Activated naive CD8-positive, alpha-beta T cell (primary cell): ENCODE measurements at regions not wholly inside any gene's neighbourhood (a gene's known extent, or its start where the extent isn't known, plus 50 kb on each side); places are given as distances from the start of the nearest gene placed in this dataset.
"Not testable (repeated sequence)": the region's sequence is repeated elsewhere in the genome, so short reads cannot be mapped to it uniquely, and the experiment has no call there.

Source experiments
- H3K27ac Mint-ChIP-seq: one replicate; pipeline ENCODE4 v1.8.0; 2021; ENCODE audit warnings: mixed read lengths
- H3K27me3 Mint-ChIP-seq: one replicate; pipeline ENCODE4 v1.8.0; 2021; ENCODE audit warnings: mixed read lengths
- H3K36me3 Mint-ChIP-seq: one replicate; pipeline ENCODE4 v1.8.0; 2021; ENCODE audit warnings: mixed read lengths
- H3K4me1 Mint-ChIP-seq: one replicate; pipeline ENCODE4 v1.8.0; 2021; ENCODE audit warnings: low read depth, mixed read lengths
- H3K4me3 Mint-ChIP-seq: one replicate; pipeline ENCODE4 v1.8.0; 2021; ENCODE audit warnings: mild to moderate bottlenecking, mixed read lengths
- H3K9me3 Mint-ChIP-seq: one replicate; pipeline ENCODE4 v1.8.0; 2021; ENCODE audit warnings: low read depth, mixed read lengths

DNA sequence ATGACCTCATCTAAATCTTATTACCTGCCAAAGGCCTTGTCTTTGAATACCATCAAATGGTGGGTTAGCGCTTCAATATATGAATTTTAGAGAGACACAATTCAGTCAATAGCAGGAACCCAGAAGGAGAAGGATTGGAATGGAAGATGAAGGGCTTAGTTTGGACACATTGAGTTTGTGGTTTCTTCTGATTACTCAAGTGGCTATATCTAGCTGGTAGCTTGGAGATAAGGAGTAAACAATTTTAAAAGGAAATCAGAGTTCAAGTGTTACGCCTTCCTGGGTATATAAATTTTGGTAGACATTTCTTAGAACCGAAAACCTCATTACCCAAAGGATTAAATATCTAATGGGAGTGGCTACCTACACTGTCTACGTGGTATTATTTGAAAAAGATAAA, 80.2 kb downstream of the RGS2 start:
- Mint-ChIP-seq H3K36me3 (no peaks in the 10 kb centered on the region), H3K4me1 (no peaks in the 10 kb centered on the region), H3K27ac (no peak overlapping the region), H3K27me3 (no peaks in the 10 kb centered on the region), H3K9me3 (no peaks in the 10 kb centered on the region), H3K4me3 (no peak overlapping the region)

- H3K27ac Mint-ChIP-seq: no peak overlapping the region
- H3K4me3 Mint-ChIP-seq: no peak overlapping the region
- H3K4me1 Mint-ChIP-seq: no peaks in the 10 kb centered on the region
- no peaks in the 10 kb centered on the region for H3K36me3 Mint-ChIP-seq
- H3K9me3 Mint-ChIP-seq: no peaks in the 10 kb centered on the region
- H3K27me3 Mint-ChIP-seq: no peaks in the 10 kb centered on the region
These were observed 81.3 kb downstream of the RGS2 start for GRCh38 chr1:192890134-192890533.

DNA sequence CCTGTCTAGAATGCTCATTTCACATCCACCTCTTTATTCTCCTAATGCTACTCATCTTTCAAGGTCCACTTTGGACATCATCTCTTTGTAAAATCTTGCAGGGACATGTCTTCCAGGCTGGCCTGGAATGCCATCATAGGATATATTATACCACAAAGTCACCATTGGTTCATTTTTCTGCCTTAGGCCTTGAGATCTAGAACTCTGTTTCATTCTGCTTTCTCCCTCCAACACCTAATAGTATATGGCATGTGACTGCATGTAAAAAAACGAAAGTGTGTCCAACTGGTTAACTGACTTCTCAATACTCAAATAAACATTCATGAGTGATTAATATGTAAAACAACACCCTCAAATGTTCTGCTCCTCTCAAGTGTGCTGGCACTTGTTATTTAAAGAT, 84.1 kb downstream of the RGS2 start:
- Mint-ChIP-seq H3K4me1 (no peaks in the 10 kb centered on the region), H3K27ac (no peak overlapping the region), H3K9me3 (no peaks in the 10 kb centered on the region), H3K4me3 (no peak overlapping the region), H3K27me3 (peaks cover 1% of the 10 kb centered on the region), H3K36me3 (no peaks in the 10 kb centered on the region)

DNA sequence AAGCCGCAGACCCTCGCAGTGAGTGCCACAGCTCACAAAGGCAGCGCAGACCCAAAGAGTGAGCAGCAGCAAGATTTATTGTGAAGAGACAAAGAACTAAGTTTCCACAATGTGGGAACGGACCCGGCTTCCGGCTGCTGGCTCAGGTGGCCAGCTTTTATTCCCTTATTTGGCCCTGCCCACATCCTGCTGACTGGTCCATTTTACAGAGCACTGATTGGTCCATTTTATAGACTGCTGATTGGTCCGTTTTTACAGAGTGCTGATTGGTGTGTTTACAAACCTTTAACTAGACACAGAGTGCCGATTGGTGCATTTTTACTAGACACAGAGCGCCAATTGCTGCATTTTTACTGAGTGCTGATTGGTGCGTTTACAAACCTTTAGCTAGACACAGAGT, 86.6 kb downstream of the RGS2 start:
- not testable (repeated sequence) for H3K27me3 Mint-ChIP-seq, H3K4me3 Mint-ChIP-seq, H3K9me3 Mint-ChIP-seq, H3K36me3 Mint-ChIP-seq, H3K27ac Mint-ChIP-seq, H3K4me1 Mint-ChIP-seq

DNA sequence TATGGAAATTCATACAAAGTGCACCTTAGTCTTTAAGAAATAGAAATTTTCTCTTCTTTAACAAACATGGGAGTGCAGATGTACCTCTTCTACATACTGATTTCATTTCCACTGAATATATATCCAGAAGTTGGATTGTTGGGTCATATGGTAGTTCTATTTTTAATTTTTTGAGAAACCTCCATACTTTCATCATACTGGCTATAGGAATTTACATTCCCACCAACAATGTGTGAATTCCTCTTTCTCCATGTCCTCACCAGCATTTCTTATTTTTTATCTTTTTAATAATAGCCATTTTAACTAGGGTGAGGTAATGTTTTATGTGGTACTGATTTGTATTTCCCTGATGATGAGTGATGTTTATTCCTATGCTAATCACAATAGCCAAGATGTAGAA, 87.5 kb downstream of the RGS2 start:
- Mint-ChIP-seq H3K4me3 (no peak overlapping the region), H3K27me3 (peaks cover 1% of the 10 kb centered on the region), H3K27ac (no peak overlapping the region), H3K4me1 (no peaks in the 10 kb centered on the region), H3K9me3 (no peaks in the 10 kb centered on the region), H3K36me3 (no peaks in the 10 kb centered on the region)

GRCh38 chr1:192901500-192901899, 92.7 kb downstream of the RGS2 start:
- Mint-ChIP-seq H3K4me3 (no peak overlapping the region), H3K4me1 (peaks cover 9% of the 10 kb centered on the region), H3K36me3 (no peaks in the 10 kb centered on the region), H3K9me3 (no peaks in the 10 kb centered on the region), H3K27me3 (peaks cover 1% of the 10 kb centered on the region), H3K27ac (no peak overlapping the region)

- H3K27ac Mint-ChIP-seq: no peak overlapping the region
- no peaks in the 10 kb centered on the region for H3K9me3 Mint-ChIP-seq
- H3K4me3 Mint-ChIP-seq: no peak overlapping the region
- peaks cover 9% of the 10 kb centered on the region for H3K4me1 Mint-ChIP-seq
- no peaks in the 10 kb centered on the region for H3K36me3 Mint-ChIP-seq
- peaks cover 1% of the 10 kb centered on the region for H3K27me3 Mint-ChIP-seq
These were observed 94.3 kb downstream of the RGS2 start for GRCh38 chr1:192903142-192903541.

DNA sequence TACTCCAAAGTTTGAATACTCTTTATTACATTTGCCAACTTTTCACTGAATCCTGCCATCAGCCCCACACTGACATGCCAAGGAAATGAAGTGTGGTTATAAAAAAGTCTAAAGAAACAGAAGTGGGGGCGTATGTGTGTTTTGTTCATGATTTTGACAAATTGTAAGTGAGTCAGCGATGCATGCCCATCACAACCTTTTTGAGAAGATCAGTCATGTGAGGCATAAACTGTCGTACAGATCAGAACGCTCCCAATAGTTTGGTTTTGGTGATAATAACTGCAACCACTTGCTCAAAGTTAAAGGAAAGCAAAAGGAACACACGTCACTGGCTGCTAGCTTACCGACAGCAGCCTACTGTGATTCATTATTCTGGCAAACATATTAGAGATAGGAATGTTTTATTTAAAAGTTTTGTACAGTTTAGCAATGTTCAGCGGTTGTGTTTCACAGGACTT, 95.6 kb downstream of the RGS2 start:
- H3K4me3 Mint-ChIP-seq: no peak overlapping the region
- H3K9me3 Mint-ChIP-seq: no peaks in the 10 kb centered on the region
- peaks cover 1% of the 10 kb centered on the region for H3K27me3 Mint-ChIP-seq
- H3K36me3 Mint-ChIP-seq: peaks cover 2% of the 10 kb centered on the region
- H3K4me1 Mint-ChIP-seq: peaks cover 9% of the 10 kb centered on the region
- H3K27ac Mint-ChIP-seq: no peak overlapping the region

- H3K36me3 Mint-ChIP-seq: peaks cover 4% of the 10 kb centered on the region
- no peak overlapping the region for H3K4me3 Mint-ChIP-seq
- no peak overlapping the region for H3K27ac Mint-ChIP-seq
- peaks cover 9% of the 10 kb centered on the region for H3K4me1 Mint-ChIP-seq
- H3K27me3 Mint-ChIP-seq: peaks cover 1% of the 10 kb centered on the region
- no peaks in the 10 kb centered on the region for H3K9me3 Mint-ChIP-seq
These were observed 96.2 kb downstream of the RGS2 start for GRCh38 chr1:192905049-192905448.

GRCh38 chr1:192906334-192906733, 97.5 kb downstream of the RGS2 start:
- Mint-ChIP-seq H3K9me3 (no peaks in the 10 kb centered on the region), H3K4me1 (peaks cover 9% of the 10 kb centered on the region), H3K27ac (no peak overlapping the region), H3K36me3 (peaks cover 4% of the 10 kb centered on the region), H3K27me3 (peaks cover 1% of the 10 kb centered on the region), H3K4me3 (no peak overlapping the region)

DNA sequence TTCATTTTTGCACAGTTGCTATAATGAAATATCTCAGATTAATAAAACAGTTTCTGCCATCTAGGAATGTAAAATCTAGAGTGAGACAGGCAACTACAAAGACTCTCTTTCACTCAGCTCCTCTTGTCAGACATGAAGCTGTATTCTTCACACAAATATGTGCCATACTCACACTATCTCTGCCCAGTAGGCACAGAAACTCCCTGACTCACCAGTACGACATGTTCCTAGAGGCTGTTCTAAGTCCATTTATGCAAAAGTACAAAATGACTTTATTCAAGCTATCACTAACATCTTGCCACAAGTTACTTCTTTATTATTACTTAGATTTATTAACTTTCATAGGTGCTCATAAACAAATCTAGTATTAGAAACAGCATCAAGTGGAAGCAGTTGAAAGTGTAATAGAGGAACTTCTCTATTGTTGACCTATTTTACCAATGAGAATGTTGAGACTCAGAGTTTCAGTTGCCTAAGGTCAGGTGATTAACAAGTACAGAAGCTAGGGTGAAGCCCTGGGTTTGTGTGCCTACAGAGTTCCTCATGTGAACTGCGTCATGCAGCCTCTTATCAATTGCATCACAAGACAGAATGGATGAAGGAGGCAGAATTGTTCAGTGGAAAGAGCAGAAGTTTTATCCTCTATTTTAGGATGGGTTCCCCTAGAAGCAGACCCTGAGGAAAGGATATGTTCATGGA, 98.9 kb downstream of the RGS2 start:
- peaks cover 1% of the 10 kb centered on the region for H3K27me3 Mint-ChIP-seq
- H3K9me3 Mint-ChIP-seq: no peaks in the 10 kb centered on the region
- peak overlapping the region; percentile 16 for H3K27ac Mint-ChIP-seq
- H3K36me3 Mint-ChIP-seq: peaks cover 4% of the 10 kb centered on the region
- peaks cover 9% of the 10 kb centered on the region for H3K4me1 Mint-ChIP-seq
- H3K4me3 Mint-ChIP-seq: no peak overlapping the region

- H3K4me1 Mint-ChIP-seq, H3K9me3 Mint-ChIP-seq, H3K36me3 Mint-ChIP-seq, H3K27ac Mint-ChIP-seq, H3K4me3 Mint-ChIP-seq, H3K27me3 Mint-ChIP-seq: not testable (repeated sequence)
These were observed 103.2 kb downstream of the RGS2 start for GRCh38 chr1:192911896-192912656.

DNA sequence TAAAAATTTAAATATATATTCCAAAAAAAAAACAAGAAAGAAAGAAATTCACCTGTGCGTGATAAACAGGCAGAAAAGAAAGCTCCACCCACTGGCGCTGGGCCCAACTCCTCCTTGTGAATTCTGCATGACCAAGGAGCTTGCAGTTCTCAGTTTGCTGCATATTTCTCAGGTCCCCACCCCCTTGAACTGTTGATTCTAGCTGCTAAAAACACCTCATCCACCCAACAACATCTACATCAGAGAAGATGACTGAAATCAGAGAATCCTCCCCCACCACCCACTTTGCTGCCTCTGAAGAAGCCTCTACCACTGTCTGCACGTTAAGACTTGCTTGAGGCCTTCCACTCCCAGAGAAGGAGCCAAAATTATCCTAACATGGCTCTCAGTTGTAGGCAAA, 104.8 kb downstream of the RGS2 start:
- Mint-ChIP-seq H3K36me3 (peaks cover 4% of the 10 kb centered on the region), H3K4me3 (no peak overlapping the region), H3K27ac (no peak overlapping the region), H3K9me3 (no peaks in the 10 kb centered on the region), H3K27me3 (no peaks in the 10 kb centered on the region), H3K4me1 (no peaks in the 10 kb centered on the region)

GRCh38 chr1:192914092-192914491, 105.3 kb downstream of the RGS2 start:
- Mint-ChIP-seq H3K36me3 (peaks cover 3% of the 10 kb centered on the region), H3K4me3 (no peak overlapping the region), H3K4me1 (no peaks in the 10 kb centered on the region), H3K9me3 (no peaks in the 10 kb centered on the region), H3K27me3 (no peaks in the 10 kb centered on the region), H3K27ac (no peak overlapping the region)

- Mint-ChIP-seq H3K4me1 (no peaks in the 10 kb centered on the region), H3K4me3 (no peak overlapping the region), H3K36me3 (peaks cover 2% of the 10 kb centered on the region), H3K27ac (no peak overlapping the region), H3K27me3 (no peaks in the 10 kb centered on the region), H3K9me3 (no peaks in the 10 kb centered on the region)
These were observed 105.9 kb downstream of the RGS2 start for GRCh38 chr1:192914696-192915095.

GRCh38 chr1:192916021-192916420, 107.2 kb downstream of the RGS2 start:
- Mint-ChIP-seq H3K4me3 (no peak overlapping the region), H3K36me3 (no peaks in the 10 kb centered on the region), H3K4me1 (no peaks in the 10 kb centered on the region), H3K9me3 (no peaks in the 10 kb centered on the region), H3K27ac (no peak overlapping the region), H3K27me3 (no peaks in the 10 kb centered on the region)
